ENCODE measurements at regions not wholly inside any gene's neighbourhood (a gene's known extent, or its start where the extent isn't known, plus 50 kb on each side); places are given as distances from the start of the nearest gene placed in this dataset.

DNA sequence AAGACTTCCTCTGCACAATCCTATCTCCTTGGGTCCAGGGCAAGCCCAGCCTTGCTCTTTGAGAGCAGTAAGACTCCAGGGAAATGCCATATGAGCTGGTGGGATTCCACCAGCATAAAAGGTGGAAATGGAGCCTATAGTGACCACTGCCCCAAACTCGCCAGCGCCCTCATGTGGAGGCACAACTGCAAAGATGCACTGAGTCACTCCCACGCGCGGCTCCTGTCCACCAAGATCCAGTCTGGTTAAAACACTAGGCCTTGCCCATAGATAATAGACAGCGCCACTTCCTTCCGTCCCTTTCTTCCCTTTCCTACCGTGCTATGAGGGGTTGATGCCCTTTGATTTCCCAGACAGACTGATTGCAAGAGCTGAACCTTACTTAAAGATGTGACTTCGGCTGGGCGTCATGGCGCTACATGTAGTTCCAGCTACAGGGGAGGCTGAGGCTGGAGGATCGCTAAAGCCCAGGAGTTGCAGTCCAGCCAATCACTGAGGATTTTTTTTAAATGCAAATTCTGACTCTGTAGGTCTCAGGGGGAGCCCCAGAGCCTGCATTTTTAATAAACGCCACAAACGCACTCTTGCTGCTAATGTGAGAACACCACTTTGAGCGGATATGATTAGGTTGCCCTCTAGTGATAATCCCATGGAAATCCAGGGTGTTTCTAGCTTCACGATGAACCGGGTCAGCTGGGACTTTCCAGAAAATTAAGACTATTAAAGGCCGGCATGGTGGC, 136.5 kb downstream of the EPC1 start:
- TF ChIP-seq, protein P1, sequence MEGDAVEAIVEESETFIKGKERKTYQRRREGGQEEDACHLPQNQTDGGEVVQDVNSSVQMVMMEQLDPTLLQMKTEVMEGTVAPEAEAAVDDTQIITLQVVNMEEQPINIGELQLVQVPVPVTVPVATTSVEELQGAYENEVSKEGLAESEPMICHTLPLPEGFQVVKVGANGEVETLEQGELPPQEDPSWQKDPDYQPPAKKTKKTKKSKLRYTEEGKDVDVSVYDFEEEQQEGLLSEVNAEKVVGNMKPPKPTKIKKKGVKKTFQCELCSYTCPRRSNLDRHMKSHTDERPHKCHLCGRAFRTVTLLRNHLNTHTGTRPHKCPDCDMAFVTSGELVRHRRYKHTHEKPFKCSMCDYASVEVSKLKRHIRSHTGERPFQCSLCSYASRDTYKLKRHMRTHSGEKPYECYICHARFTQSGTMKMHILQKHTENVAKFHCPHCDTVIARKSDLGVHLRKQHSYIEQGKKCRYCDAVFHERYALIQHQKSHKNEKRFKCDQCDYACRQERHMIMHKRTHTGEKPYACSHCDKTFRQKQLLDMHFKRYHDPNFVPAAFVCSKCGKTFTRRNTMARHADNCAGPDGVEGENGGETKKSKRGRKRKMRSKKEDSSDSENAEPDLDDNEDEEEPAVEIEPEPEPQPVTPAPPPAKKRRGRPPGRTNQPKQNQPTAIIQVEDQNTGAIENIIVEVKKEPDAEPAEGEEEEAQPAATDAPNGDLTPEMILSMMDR (conservative IDR thresholded peaks at IDR 0.05), result peak; percentile 88
- no peak for TF ChIP-seq ZFX (IDR thresholded peaks at IDR 0.05)
